OCI-LY3 (cell line): ENCODE measurements at regions not wholly inside any gene's neighbourhood (a gene's known extent, or its start where the extent isn't known, plus 50 kb on each side); places are given as distances from the start of the nearest gene placed in this dataset.
"Not testable (repeated sequence)": the region's sequence is repeated elsewhere in the genome, so short reads cannot be mapped to it uniquely, and the experiment has no call there.

Source experiments
- H2AFZ ChIP-seq: fragments of 200-600, 300-600 bp; shearing (Covaris generic); 2 replicates; pipeline ENCODE4 v1.6.0; 2014; ENCODE audit warnings: antibody characterized with exemption, low read depth, low read length
- H3K27ac ChIP-seq: fragments of 200-600, 300-600 bp; sonication (generic); 2 replicates; pipeline ENCODE4 v1.5.1; 2014; ENCODE audit warnings: mild to moderate bottlenecking, low read length, moderate library complexity, mixed read lengths
- H3K27me3 ChIP-seq: fragments of 200-600, 300-600 bp; sonication (generic); 2 replicates; pipeline ENCODE4 v1.6.1; 2014; ENCODE audit warnings: low read depth, low read length, mixed read lengths
- H3K36me3 ChIP-seq: fragments of 200-600, 300-600 bp; sonication (generic); replicated peaks from 2 replicates; pipeline ENCODE3; 2014; ENCODE audit warnings: low read depth, low read length, mixed read lengths
- H3K4me1 ChIP-seq: fragments of 300-600, 200-600 bp; sonication (generic); 2 replicates; pipeline ENCODE4 v1.6.1; 2014; ENCODE audit warnings: low read length, mixed read lengths
- H3K4me2 ChIP-seq: fragments of 200-600, 300-600 bp; sonication (generic); 2 replicates; pipeline ENCODE4 v1.6.1; 2014; ENCODE audit warnings: low read length, mixed read lengths
- H3K4me3 ChIP-seq: fragments of 300-600, 200-600 bp; sonication (generic); 2 replicates; pipeline ENCODE4 v1.5.1; 2014; ENCODE audit warnings: antibody characterized with exemption, mild to moderate bottlenecking, low read length, moderate library complexity
- H3K79me2 ChIP-seq: fragments of 300-600, 200-600 bp; shearing (Covaris generic); 2 replicates; pipeline ENCODE4 v1.6.1; 2014; ENCODE audit warnings: mild to moderate bottlenecking, low read length, mixed read lengths
- H3K9ac ChIP-seq: fragments of 300-600, 200-600 bp; shearing (Covaris generic); 2 replicates; pipeline ENCODE4 v1.6.0; 2014; ENCODE audit warnings: mild to moderate bottlenecking, low read length, moderate library complexity
- H3K9me3 ChIP-seq: fragments of 200-600, 300-600 bp; shearing (Covaris generic); 2 replicates; pipeline ENCODE4 v1.6.1; 2014; ENCODE audit warnings: low read length, mixed read lengths; ENCODE audit not compliant: insufficient read depth
- H4K20me1 ChIP-seq: fragments of 200-600, 300-600 bp; sonication (generic); 2 replicates; pipeline ENCODE4 v1.6.1; 2016; ENCODE audit warnings: low read length, mixed read lengths; ENCODE audit not compliant: insufficient read depth
- EZH2phosphoT487 ChIP-seq: fragments of 200-600 bp; shearing (Covaris generic); IDR thresholded peaks from 2 replicates; pipeline ENCODE4 v1.6.1; 2018; ENCODE audit warnings: antibody characterized with exemption, mixed run types, low read depth
- TF ChIP-seq, protein P1 (sequence below): fragments of 200-600, 300-600 bp; sonication (generic); IDR thresholded peaks from 2 replicates; pipeline ENCODE4 v1.5.1; 2014; ENCODE audit warnings: antibody characterized with exemption, low read length, low read depth

DNA sequence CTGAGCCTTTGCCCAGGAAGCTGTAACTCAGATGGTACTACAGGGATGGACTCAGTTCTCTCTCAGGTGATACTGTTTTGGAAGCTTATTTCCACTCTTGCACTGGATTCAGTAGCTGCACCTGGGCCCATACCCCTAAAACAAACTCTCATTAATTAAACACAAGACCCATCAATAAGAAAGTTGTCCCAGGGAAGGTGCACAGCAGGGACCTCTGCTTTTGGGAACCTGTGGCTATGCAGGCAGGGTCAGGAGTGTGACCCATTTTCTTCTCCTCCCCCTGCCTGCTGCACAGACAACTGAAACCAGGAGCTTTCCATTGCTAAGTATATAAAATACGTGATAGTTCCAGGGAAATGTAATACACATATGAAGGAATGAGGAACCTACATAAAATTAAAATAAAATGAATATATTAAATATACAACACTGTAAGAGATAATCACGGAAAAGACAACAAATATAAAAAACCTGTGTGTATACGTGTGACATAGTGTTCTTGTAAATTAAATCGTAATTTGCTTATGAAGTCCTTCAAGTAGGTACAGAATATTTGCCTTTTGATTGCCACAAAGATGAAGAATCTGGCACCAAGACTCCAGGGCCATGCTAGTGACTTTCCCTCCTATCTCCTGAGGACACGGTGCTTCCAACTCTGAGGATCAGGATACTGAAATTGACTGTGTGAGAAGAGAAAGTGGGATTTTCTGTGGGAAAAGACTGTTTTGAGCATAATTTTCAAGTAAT is 101.6 kb upstream of the GOLGA6L6 start:
- H3K27me3 ChIP-seq, result peaks cover 22% of the 10 kb centered on the region
- H4K20me1 ChIP-seq, result no peaks in the 10 kb centered on the region
- H3K9me3 ChIP-seq, result no peaks in the 10 kb centered on the region
- no peak overlapping the region for H3K27ac ChIP-seq
- H3K36me3 ChIP-seq, result no peaks in the 10 kb centered on the region
- no peak overlapping the region for H2AFZ ChIP-seq
- H3K9ac ChIP-seq, result no peak overlapping the region
- H3K4me2 ChIP-seq, result no peak overlapping the region
- no peaks in the 10 kb centered on the region for H3K79me2 ChIP-seq
- no peak for TF ChIP-seq EZH2phosphoT487
- H3K4me3 ChIP-seq, result no peak overlapping the region
- no peaks in the 10 kb centered on the region for H3K4me1 ChIP-seq

DNA sequence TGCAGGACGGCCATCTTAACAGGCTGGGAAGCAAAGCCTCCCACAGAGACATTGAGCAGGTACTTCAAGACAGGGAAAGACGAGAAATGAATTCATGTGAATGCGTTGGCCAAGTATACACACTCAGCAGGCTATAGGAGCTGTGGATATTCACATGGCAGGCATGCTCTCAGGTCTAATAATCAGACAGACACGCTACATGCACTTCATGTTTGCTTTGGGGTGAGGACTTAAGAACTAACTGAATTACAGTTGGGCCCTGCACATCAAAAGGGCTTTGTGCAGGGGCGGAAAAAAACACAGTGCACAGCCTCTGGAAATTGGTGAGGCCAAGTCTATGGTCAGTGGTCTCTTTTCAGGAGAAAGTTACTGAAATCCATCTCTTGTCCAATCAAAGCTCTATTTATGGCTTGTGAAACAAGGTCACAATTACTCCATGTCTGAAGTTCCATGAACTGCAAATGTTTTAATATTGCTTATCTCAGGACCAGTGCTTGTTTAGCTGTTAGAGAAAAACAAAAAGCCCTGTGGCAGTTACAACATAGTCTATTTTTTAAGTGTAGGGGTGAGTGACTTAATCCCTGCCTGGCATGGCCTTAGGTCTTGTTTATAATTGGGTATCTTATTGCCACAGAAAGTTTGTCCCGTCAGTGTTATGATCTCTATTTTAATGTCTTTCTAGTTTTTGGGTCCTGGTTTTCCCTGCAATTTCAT is 100.6 kb upstream of the GOLGA6L6 start:
- H2AFZ ChIP-seq, result no peak overlapping the region
- no peaks in the 10 kb centered on the region for H3K4me1 ChIP-seq
- no peaks in the 10 kb centered on the region for H3K79me2 ChIP-seq
- no peaks in the 10 kb centered on the region for H4K20me1 ChIP-seq
- no peak overlapping the region for H3K4me3 ChIP-seq
- no peak overlapping the region for H3K27ac ChIP-seq
- H3K9me3 ChIP-seq, result no peaks in the 10 kb centered on the region
- peaks cover 22% of the 10 kb centered on the region for H3K27me3 ChIP-seq
- H3K9ac ChIP-seq, result no peak overlapping the region
- TF ChIP-seq, protein P1, sequence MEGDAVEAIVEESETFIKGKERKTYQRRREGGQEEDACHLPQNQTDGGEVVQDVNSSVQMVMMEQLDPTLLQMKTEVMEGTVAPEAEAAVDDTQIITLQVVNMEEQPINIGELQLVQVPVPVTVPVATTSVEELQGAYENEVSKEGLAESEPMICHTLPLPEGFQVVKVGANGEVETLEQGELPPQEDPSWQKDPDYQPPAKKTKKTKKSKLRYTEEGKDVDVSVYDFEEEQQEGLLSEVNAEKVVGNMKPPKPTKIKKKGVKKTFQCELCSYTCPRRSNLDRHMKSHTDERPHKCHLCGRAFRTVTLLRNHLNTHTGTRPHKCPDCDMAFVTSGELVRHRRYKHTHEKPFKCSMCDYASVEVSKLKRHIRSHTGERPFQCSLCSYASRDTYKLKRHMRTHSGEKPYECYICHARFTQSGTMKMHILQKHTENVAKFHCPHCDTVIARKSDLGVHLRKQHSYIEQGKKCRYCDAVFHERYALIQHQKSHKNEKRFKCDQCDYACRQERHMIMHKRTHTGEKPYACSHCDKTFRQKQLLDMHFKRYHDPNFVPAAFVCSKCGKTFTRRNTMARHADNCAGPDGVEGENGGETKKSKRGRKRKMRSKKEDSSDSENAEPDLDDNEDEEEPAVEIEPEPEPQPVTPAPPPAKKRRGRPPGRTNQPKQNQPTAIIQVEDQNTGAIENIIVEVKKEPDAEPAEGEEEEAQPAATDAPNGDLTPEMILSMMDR, result no peak
- TF ChIP-seq EZH2phosphoT487, result no peak
- H3K4me2 ChIP-seq, result no peak overlapping the region
- no peaks in the 10 kb centered on the region for H3K36me3 ChIP-seq

DNA sequence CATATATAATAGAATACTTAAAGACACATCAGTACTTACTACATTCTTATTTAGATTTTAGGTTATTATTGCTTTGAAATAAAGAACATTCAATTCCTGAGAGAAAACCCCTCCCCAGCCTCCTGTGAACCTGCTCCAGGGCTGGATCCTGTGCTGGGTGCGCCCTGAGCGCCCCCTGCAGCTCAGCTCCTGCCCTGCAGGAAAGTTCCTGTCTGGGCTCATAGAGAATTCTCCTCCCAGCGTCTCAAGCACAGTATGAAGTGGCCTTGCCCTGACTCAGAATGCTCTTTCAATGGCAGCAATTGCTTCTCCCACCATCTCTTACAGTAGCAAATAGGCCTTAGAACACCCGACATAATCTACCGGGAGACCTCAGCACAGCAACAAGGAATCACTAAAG is 98.8 kb upstream of the GOLGA6L6 start:
- H3K9ac ChIP-seq, H2AFZ ChIP-seq, H3K36me3 ChIP-seq, H3K4me1 ChIP-seq, H4K20me1 ChIP-seq, H3K9me3 ChIP-seq, H3K79me2 ChIP-seq, H3K4me2 ChIP-seq, H3K27ac ChIP-seq, H3K4me3 ChIP-seq: not testable (repeated sequence)
- H3K27me3 ChIP-seq, result peaks cover 22% of the 10 kb centered on the region

- peaks cover 20% of the 10 kb centered on the region for H3K27me3 ChIP-seq
- not testable (repeated sequence) for H3K4me3 ChIP-seq, H3K9me3 ChIP-seq, H3K4me1 ChIP-seq, H4K20me1 ChIP-seq, H3K9ac ChIP-seq, H3K79me2 ChIP-seq, H3K36me3 ChIP-seq, H2AFZ ChIP-seq, H3K27ac ChIP-seq, H3K4me2 ChIP-seq
These were observed 97.6 kb upstream of the GOLGA6L6 start for GRCh38 chr15:20639224-20639623.

- H3K9ac ChIP-seq, H3K4me3 ChIP-seq, H4K20me1 ChIP-seq, H3K27me3 ChIP-seq, H2AFZ ChIP-seq, H3K4me2 ChIP-seq, H3K9me3 ChIP-seq, H3K36me3 ChIP-seq, H3K27ac ChIP-seq, H3K79me2 ChIP-seq, H3K4me1 ChIP-seq: not testable (repeated sequence)
These were observed 95.9 kb upstream of the GOLGA6L6 start for GRCh38 chr15:20637499-20637898.

DNA sequence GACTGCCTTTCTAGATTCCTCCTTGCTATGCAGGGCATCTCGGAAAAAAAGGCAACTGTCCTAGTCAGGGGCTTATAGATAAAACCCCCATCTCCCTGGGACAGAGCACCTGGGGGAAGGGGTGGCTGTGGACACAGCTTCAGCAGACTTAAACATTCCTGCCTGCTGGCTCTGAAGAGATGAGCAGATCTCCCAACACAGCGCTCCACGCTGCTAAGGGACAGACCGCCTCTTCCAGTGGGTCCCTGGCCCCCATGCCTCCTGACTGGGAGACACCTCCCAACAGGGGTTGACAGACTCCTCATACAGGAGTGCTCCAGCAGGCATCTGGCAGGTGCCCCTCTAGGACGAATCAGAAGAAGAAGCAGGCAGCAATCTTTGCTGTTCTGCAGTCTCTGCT is 87.9 kb upstream of the GOLGA6L6 start:
- H3K27ac ChIP-seq, H3K9me3 ChIP-seq, H3K9ac ChIP-seq, H3K4me1 ChIP-seq, H3K36me3 ChIP-seq, H4K20me1 ChIP-seq, H3K79me2 ChIP-seq, H3K27me3 ChIP-seq, H2AFZ ChIP-seq, H3K4me3 ChIP-seq, H3K4me2 ChIP-seq: not testable (repeated sequence)

- not testable (repeated sequence) for H3K4me3 ChIP-seq
These were observed 86.9 kb upstream of the GOLGA6L6 start for GRCh38 chr15:20628538-20628937.

DNA sequence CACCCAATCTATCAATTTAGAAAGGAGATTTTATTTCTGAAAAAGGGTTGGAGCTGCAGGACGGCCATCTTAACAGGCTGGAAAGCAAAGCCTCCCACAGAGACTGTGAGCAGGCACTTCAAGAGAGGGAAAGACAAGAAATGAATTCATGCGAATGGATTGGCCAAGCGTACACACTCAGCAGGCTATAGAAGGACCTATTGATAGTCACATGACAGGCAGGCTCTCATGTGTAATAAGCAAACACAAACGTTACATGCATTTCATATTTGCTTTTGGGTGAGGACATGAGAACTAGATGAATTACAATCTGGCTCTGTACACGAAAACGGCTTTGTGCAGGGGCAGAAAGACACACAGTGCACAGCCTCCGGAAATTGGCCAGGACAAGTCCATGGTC is 83.9 kb upstream of the GOLGA6L6 start:
- H3K9me3 ChIP-seq, H3K79me2 ChIP-seq, H3K4me1 ChIP-seq, H3K9ac ChIP-seq, H4K20me1 ChIP-seq, H3K27ac ChIP-seq, H2AFZ ChIP-seq, H3K36me3 ChIP-seq, H3K4me3 ChIP-seq, H3K27me3 ChIP-seq, H3K4me2 ChIP-seq: not testable (repeated sequence)

More at GRCh38 chr15:20628538-20628937, 86.9 kb upstream of the GOLGA6L6 start:
- not testable (repeated sequence) for H3K4me1 ChIP-seq, H3K79me2 ChIP-seq, H3K4me2 ChIP-seq, H3K27me3 ChIP-seq, H3K27ac ChIP-seq, H3K36me3 ChIP-seq, H3K9me3 ChIP-seq, H4K20me1 ChIP-seq, H2AFZ ChIP-seq, H3K9ac ChIP-seq
